SK-N-SH (cell line): ENCODE measurements at regions not wholly inside any gene's neighbourhood (a gene's known extent, or its start where the extent isn't known, plus 50 kb on each side); places are given as distances from the start of the nearest gene placed in this dataset.

Experiments
- CTCF ChIP-seq: fragments of 200-600 bp; sonication (generic); IDR thresholded peaks from 2 replicates; pipeline ENCODE4 v1.6.1; 2017; ENCODE audit warnings: antibody characterized with exemption, mild to moderate bottlenecking, moderate library complexity
- EZH2phosphoT487 ChIP-seq: fragments of 200-600 bp; sonication (generic); IDR thresholded peaks from 2 replicates; pipeline ENCODE4 v1.6.1; 2017; ENCODE audit warnings: low read depth, mixed run types, mild to moderate bottlenecking, antibody characterized with exemption, moderate library complexity, borderline replicate concordance
- GATA2 ChIP-seq: sonication (generic); formaldehyde crosslinking; IDR thresholded peaks from 2 replicates; pipeline ENCODE4 v1.5.0; 2020; ENCODE audit warnings: mild to moderate bottlenecking, missing genetic modification reagents
- JUND ChIP-seq: IDR thresholded peaks from 2 replicates; pipeline ENCODE4 v1.4.0; 2012
- POLR2AphosphoS5 ChIP-seq: IDR thresholded peaks from 2 replicates; pipeline ENCODE4 v1.6.1; 2012; ENCODE audit warnings: low read depth, low read length
- RAD21 ChIP-seq: IDR thresholded peaks from 2 replicates; pipeline ENCODE4 v1.6.1; 2012; ENCODE audit warnings: mild to moderate bottlenecking, low read length
- TEAD4 ChIP-seq: IDR thresholded peaks from 2 replicates; pipeline ENCODE4 v1.4.0; 2012; ENCODE audit warnings: mild to moderate bottlenecking, borderline replicate concordance; ENCODE audit not compliant: insufficient read depth
- YY1 ChIP-seq: IDR thresholded peaks from 2 replicates; pipeline ENCODE4 v1.4.0; 2012; ENCODE audit warnings: low read depth, mild to moderate bottlenecking
- TF ChIP-seq, protein P1 (sequence below): IDR thresholded peaks from 2 replicates; pipeline ENCODE4 v1.4.0; 2012; ENCODE audit warnings: low read depth, borderline replicate concordance

- no peak for TF ChIP-seq CTCF
- no peak for TF ChIP-seq TEAD4
- no peak for TF ChIP-seq RAD21
- no peak for TF ChIP-seq POLR2AphosphoS5
- TF ChIP-seq YY1: no peak
- TF ChIP-seq, protein P1, sequence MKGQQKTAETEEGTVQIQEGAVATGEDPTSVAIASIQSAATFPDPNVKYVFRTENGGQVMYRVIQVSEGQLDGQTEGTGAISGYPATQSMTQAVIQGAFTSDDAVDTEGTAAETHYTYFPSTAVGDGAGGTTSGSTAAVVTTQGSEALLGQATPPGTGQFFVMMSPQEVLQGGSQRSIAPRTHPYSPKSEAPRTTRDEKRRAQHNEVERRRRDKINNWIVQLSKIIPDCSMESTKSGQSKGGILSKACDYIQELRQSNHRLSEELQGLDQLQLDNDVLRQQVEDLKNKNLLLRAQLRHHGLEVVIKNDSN: no peak
- TF ChIP-seq JUND: no peak
- no peak for TF ChIP-seq GATA2 (CRISPR knock-in tag)
- no peak for TF ChIP-seq EZH2phosphoT487
Observed at GRCh38 chr5:18576586-18576985, 942.3 kb downstream of the TAF11L14 start.
